Keratinocyte (primary cell): ENCODE measurements at regions not wholly inside any gene's neighbourhood (a gene's known extent, or its start where the extent isn't known, plus 50 kb on each side); places are given as distances from the start of the nearest gene placed in this dataset.

Experiments used
- DNase-seq: peaks from one replicate; pipeline ENCODE4 v3.0.0-alpha.2; 2011; ENCODE audit warnings: low read depth, missing footprints, low spot score
- FAIRE-seq: peaks from 2 replicates; lab custom pipeline; 2011; peaks lifted over from hg19 to GRCh38; lab: Jason Lieb, UNC
- H2AFZ ChIP-seq: 2 replicates; pipeline ENCODE4 v1.6.0; 2012; ENCODE audit warnings: low read length, control low read depth, inconsistent platforms; ENCODE audit not compliant: control insufficient read depth
- H3K27ac ChIP-seq: 2 replicates; pipeline ENCODE4 v1.5.1; 2011; ENCODE audit warnings: low read length; ENCODE audit not compliant: control insufficient read depth, insufficient read depth
- H3K27me3 ChIP-seq: 3 replicates; pipeline ENCODE4 v1.6.0; 2011; ENCODE audit warnings: low read length; ENCODE audit not compliant: control insufficient read depth, insufficient read depth; ENCODE audit errors: extremely low read depth
- H3K36me3 ChIP-seq, 2 experiments: 2 replicates in 1 of 2; 3 replicates in 1 of 2; pipeline ENCODE4 v1.5.1; 2011; ENCODE audit warnings: low read length in 2 of 2, mild to moderate bottlenecking in 1 of 2; ENCODE audit not compliant: control insufficient read depth in 2 of 2, insufficient read depth in 2 of 2; ENCODE audit errors: extremely low read depth in 1 of 2
- H3K4me1 ChIP-seq: 3 replicates; pipeline ENCODE4 v1.5.1; 2011; ENCODE audit warnings: low read length; ENCODE audit not compliant: control insufficient read depth, insufficient read depth; ENCODE audit errors: extremely low read depth
- H3K4me2 ChIP-seq: 3 replicates; pipeline ENCODE4 v1.6.0; 2011; ENCODE audit warnings: low read depth, low read length; ENCODE audit not compliant: control insufficient read depth, insufficient read depth; ENCODE audit errors: extremely low read depth
- H3K4me3 ChIP-seq, 3 experiments: fragments of 200-600 bp in 1 of 3; sonication (generic) in 1 of 3; 2 replicates in 2 of 3; 3 replicates in 1 of 3; pipeline ENCODE4 v1.5.1; 2011 to 2016; ENCODE audit warnings: low read length in 3 of 3, mild to moderate bottlenecking in 3 of 3, control low read depth in 2 of 3, inconsistent platforms in 1 of 3, low read depth in 1 of 3, mixed read lengths in 1 of 3, mixed run types in 1 of 3, moderate library complexity in 1 of 3; ENCODE audit not compliant: control insufficient read depth in 2 of 3, insufficient read depth in 2 of 3; ENCODE audit errors: extremely low read depth in 1 of 3
- H3K79me2 ChIP-seq: 2 replicates; pipeline ENCODE4 v1.6.0; 2012; ENCODE audit warnings: low read length; ENCODE audit not compliant: control insufficient read depth, insufficient read depth
- H3K9ac ChIP-seq: 3 replicates; pipeline ENCODE4 v1.6.0; 2011; ENCODE audit warnings: low read length; ENCODE audit not compliant: control insufficient read depth, insufficient read depth; ENCODE audit errors: extremely low read depth
- H3K9me1 ChIP-seq: 3 replicates; pipeline ENCODE4 v1.6.0; 2011; ENCODE audit warnings: low read length; ENCODE audit not compliant: control insufficient read depth, insufficient read depth; ENCODE audit errors: extremely low read depth
- H3K9me3 ChIP-seq: 2 replicates; pipeline ENCODE4 v1.5.1; 2012; ENCODE audit warnings: low read depth, low read length; ENCODE audit not compliant: control insufficient read depth
- H4K20me1 ChIP-seq: 3 replicates; pipeline ENCODE4 v1.6.0; 2011; ENCODE audit warnings: low read length; ENCODE audit not compliant: control insufficient read depth, insufficient read depth; ENCODE audit errors: extremely low read depth
- CTCF ChIP-seq, 3 experiments: IDR thresholded peaks in 1 of 3; conservative IDR thresholded peaks in 1 of 3; optimal IDR thresholded peaks in 1 of 3; 2 replicates in 2 of 3; 3 replicates in 1 of 3; pipeline versions ENCODE3 to v1.5.1; 2011; ENCODE audit warnings: low read length in 3 of 3, mild to moderate bottlenecking in 3 of 3, moderate library complexity in 2 of 3, control low read depth in 1 of 3, inconsistent platforms in 1 of 3; ENCODE audit not compliant: insufficient read depth in 2 of 3; ENCODE audit errors: extremely low read depth in 1 of 3
- EZH2 ChIP-seq: IDR thresholded peaks from one replicate; pipeline ENCODE4 v1.6.1; 2012; ENCODE audit warnings: inconsistent platforms, mild to moderate bottlenecking, low read length, moderate library complexity
- dilution Hi-C: fragments of 300-500 bp; cut with MboI; formaldehyde crosslinking; loops from one replicate; pipeline ENCODE4 v1.7.0; 2020; ENCODE audit warnings: low sequenced_read_pairs; ENCODE audit not compliant: extremely low pct_ligation_motif_present

- Histone ChIP-seq H3K36me3 (no peaks in the 10 kb centered on the region), H2AFZ (no peak overlapping the region), H3K9ac (no peak overlapping the region), H3K9me1 (no peaks in the 10 kb centered on the region), H3K27me3 (no peaks in the 10 kb centered on the region), H3K4me1 (no peaks in the 10 kb centered on the region), H3K27ac (no peak overlapping the region), H3K4me3 (no peak overlapping the region), H3K9me3 (no peaks in the 10 kb centered on the region), H4K20me1 (no peaks in the 10 kb centered on the region), H3K4me2 (no peak overlapping the region), H3K79me2 (no peaks in the 10 kb centered on the region)
- DNase-seq, result no peak
- no peak for FAIRE-seq
- no peak for TF ChIP-seq EZH2
- TF ChIP-seq CTCF (optimal IDR thresholded peaks at IDR 0.05 in 1 of 3, IDR thresholded peaks at IDR 0.05 in 1 of 3, conservative IDR thresholded peaks at IDR 0.05 in 1 of 3; ENCODE audit: extremely low read depth in 1 of 3, insufficient read depth in 2 of 3, low read length in 3 of 3), result no peak
- dilution Hi-C loops, result no loop called here
Observed at GRCh38 chrX:115402299-115402698, 112.8 kb downstream of the LUZP4 start.

- H3K4me2 ChIP-seq, result no peak overlapping the region
Observed at GRCh38 chrX:115408771-115409400, 119.4 kb downstream of the LUZP4 start.

More at GRCh38 chrX:115408771-115409400, 119.4 kb downstream of the LUZP4 start:
- dilution Hi-C loops, result no loop called here
- H3K4me3 ChIP-seq, result no peak overlapping the region
- FAIRE-seq, result peak; percentile 13
- no peak for TF ChIP-seq EZH2
- no peak for TF ChIP-seq CTCF (optimal IDR thresholded peaks at IDR 0.05 in 1 of 3, IDR thresholded peaks at IDR 0.05 in 1 of 3, conservative IDR thresholded peaks at IDR 0.05 in 1 of 3; ENCODE audit: extremely low read depth in 1 of 3, insufficient read depth in 2 of 3, low read length in 3 of 3)
- H2AFZ ChIP-seq, result no peak overlapping the region
- no peak overlapping the region for H3K9ac ChIP-seq
- no peaks in the 10 kb centered on the region for H3K9me1 ChIP-seq
- H3K9me3 ChIP-seq, result no peaks in the 10 kb centered on the region
- H3K27me3 ChIP-seq, result peaks cover 2% of the 10 kb centered on the region
- no peaks in the 10 kb centered on the region for H3K79me2 ChIP-seq
- no peaks in the 10 kb centered on the region for H3K36me3 ChIP-seq
- no peaks in the 10 kb centered on the region for H3K4me1 ChIP-seq
- no peak overlapping the region for H3K27ac ChIP-seq
- H4K20me1 ChIP-seq, result no peaks in the 10 kb centered on the region
- no peak for DNase-seq
